ENCODE measurements at regions not wholly inside any gene's neighbourhood (a gene's known extent, or its start where the extent isn't known, plus 50 kb on each side); places are given as distances from the start of the nearest gene placed in this dataset.

- CTCF ChIA-PET, result interaction anchor here (0.5 to 0.7 kb wide), 2 partner anchors 223 to 1210 kb away, joined by 3 to 5 read pairs; no protein-coding TSS in a partner anchor
- H3K27ac ChIP-seq, result no peak overlapping the region
- no peak for TF ChIP-seq CTCF (conservative IDR thresholded peaks at IDR 0.05; ENCODE audit: low read depth)
- DNase-seq (ENCODE audit: low spot score), result no peak
- POLR2A ChIA-PET (ENCODE audit: low non-redundant PET), result no interaction called here
Observed at GRCh38 chr10:36119455-36119854, 477.4 kb upstream of the FZD8 start.

GRCh38 chr10:36118314-36118713 is 476.2 kb upstream of the FZD8 start:
- ChIA-PET CTCF (interaction anchor here (0.7 kb wide), 1 partner anchor 664 kb away, joined by 4 read pairs; no protein-coding TSS in a partner anchor), POLR2A (ENCODE audit: low non-redundant PET) (no interaction called here)
- DNase-seq (ENCODE audit: low spot score), result no peak
- TF ChIP-seq CTCF (conservative IDR thresholded peaks at IDR 0.05; ENCODE audit: low read depth), result no peak
- no peak overlapping the region for H3K27ac ChIP-seq

GRCh38 chr10:36117890-36118289 is 475.8 kb upstream of the FZD8 start:
- ChIA-PET CTCF (interaction anchor here (0.7 kb wide), 1 partner anchor 664 kb away, joined by 4 read pairs; no protein-coding TSS in a partner anchor), POLR2A (ENCODE audit: low non-redundant PET) (no interaction called here)
- no peak for DNase-seq (ENCODE audit: low spot score)
- no peak for TF ChIP-seq CTCF (conservative IDR thresholded peaks at IDR 0.05; ENCODE audit: low read depth)
- no peak overlapping the region for H3K27ac ChIP-seq

GRCh38 chr10:36117231-36117630 is 475.1 kb upstream of the FZD8 start:
- ChIA-PET CTCF (no interaction called here), POLR2A (ENCODE audit: low non-redundant PET) (no interaction called here)
- H3K27ac ChIP-seq, result no peak overlapping the region
- no peak for TF ChIP-seq CTCF (conservative IDR thresholded peaks at IDR 0.05; ENCODE audit: low read depth)
- DNase-seq (ENCODE audit: low spot score), result no peak

- ChIA-PET CTCF (no interaction called here), POLR2A (ENCODE audit: low non-redundant PET) (no interaction called here)
- H3K27ac ChIP-seq, result no peak overlapping the region
- TF ChIP-seq CTCF (conservative IDR thresholded peaks at IDR 0.05; ENCODE audit: low read depth), result no peak
- no peak for DNase-seq (ENCODE audit: low spot score)
Observed at GRCh38 chr10:36116731-36117130, 474.6 kb upstream of the FZD8 start.

GRCh38 chr10:36116040-36116439 is 473.9 kb upstream of the FZD8 start:
- DNase-seq (ENCODE audit: low spot score), result no peak
- TF ChIP-seq CTCF (conservative IDR thresholded peaks at IDR 0.05; ENCODE audit: low read depth), result no peak
- CTCF ChIA-PET, result interaction anchor here (0.6 to 0.7 kb wide), 2 partner anchors 11 to 42 kb away, joined by 3 to 5 read pairs; no protein-coding TSS in a partner anchor
- H3K27ac ChIP-seq, result no peak overlapping the region
- POLR2A ChIA-PET (ENCODE audit: low non-redundant PET), result no interaction called here

All from RWPE1 (cell line).